ENCODE measurements at regions not wholly inside any gene's neighbourhood (a gene's known extent, or its start where the extent isn't known, plus 50 kb on each side); places are given as distances from the start of the nearest gene placed in this dataset.

DNA sequence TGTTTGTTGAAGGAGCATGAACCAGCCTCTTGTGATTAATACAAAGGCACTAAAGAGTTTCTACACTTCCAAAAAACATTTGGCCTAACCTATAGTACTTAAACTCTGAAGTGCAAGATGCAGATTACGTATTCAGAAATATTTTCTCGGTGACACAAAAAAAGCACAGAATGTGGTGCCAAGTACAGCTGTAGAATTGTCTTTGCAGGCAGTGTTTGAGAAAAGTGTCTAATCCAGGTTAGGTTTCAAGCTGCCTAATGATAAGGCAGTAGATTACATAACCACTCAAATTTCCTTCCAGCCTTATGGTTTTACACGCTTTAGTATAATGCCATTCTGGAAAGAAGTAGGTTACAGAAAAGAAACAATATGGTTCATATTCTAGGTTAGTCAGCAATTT is 205.2 kb downstream of the KLHL28 start:
- Histone ChIP-seq H3K9ac (ENCODE audit: extremely low read depth, low read length, poor library complexity, severe bottlenecking) (no peak overlapping the region), H3K4me3 (ENCODE audit: low read length) (no peak overlapping the region), H3K27me3 (ENCODE audit: control insufficient read depth, insufficient read depth, low read length, poor library complexity, severe bottlenecking) (no peaks in the 10 kb centered on the region), H3K27ac (ENCODE audit: low read depth, low read length) (no peak overlapping the region), H3K9me3 (ENCODE audit: control insufficient read depth, low read length) (no peaks in the 10 kb centered on the region), H3K4me1 (ENCODE audit: control insufficient read depth, insufficient read depth, low read length) (no peaks in the 10 kb centered on the region), H3K36me3 (ENCODE audit: control insufficient read depth, insufficient read depth, low read length) (no peaks in the 10 kb centered on the region)
- no peaks in the 10 kb centered on the region for H3K27me3 Mint-ChIP-seq (ENCODE audit: insufficient read depth)
- TF ChIP-seq CTCF (conservative IDR thresholded peaks at IDR 0.05) = no peak
- no peaks in the 10 kb centered on the region for H3K4me1 Mint-ChIP-seq
- no peak overlapping the region for H3K27ac Mint-ChIP-seq
- no peaks in the 10 kb centered on the region for H3K36me3 Mint-ChIP-seq (ENCODE audit: low read depth)
- H3K4me3 Mint-ChIP-seq = no peak overlapping the region
- 80 to 98% methylated on average over 2 to 3 of the region's 3 CpGs for WGBS, 2 experiments (ENCODE audit: insufficient coverage in 1 of 2, insufficient read length in 1 of 2)
- DNase-seq = no peak
- no peaks in the 10 kb centered on the region for H3K9me3 Mint-ChIP-seq

GRCh38 chr14:44745371-44745770 is 216.4 kb downstream of the KLHL28 start:
- no peak for TF ChIP-seq CTCF (conservative IDR thresholded peaks at IDR 0.05)
- Histone ChIP-seq H3K9me3 (ENCODE audit: control insufficient read depth, low read length) (no peaks in the 10 kb centered on the region), H3K4me3 (ENCODE audit: low read length) (no peak overlapping the region), H3K4me1 (ENCODE audit: control insufficient read depth, insufficient read depth, low read length) (no peaks in the 10 kb centered on the region), H3K9ac (ENCODE audit: extremely low read depth, low read length, poor library complexity, severe bottlenecking) (no peak overlapping the region), H3K36me3 (ENCODE audit: control insufficient read depth, insufficient read depth, low read length) (no peaks in the 10 kb centered on the region), H3K27ac (ENCODE audit: low read depth, low read length) (no peak overlapping the region), H3K27me3 (ENCODE audit: control insufficient read depth, insufficient read depth, low read length, poor library complexity, severe bottlenecking) (no peaks in the 10 kb centered on the region)
- Mint-ChIP-seq H3K27me3 (ENCODE audit: insufficient read depth) (no peaks in the 10 kb centered on the region), H3K36me3 (ENCODE audit: low read depth) (no peaks in the 10 kb centered on the region), H3K27ac (no peak overlapping the region), H3K4me3 (no peak overlapping the region), H3K9me3 (peaks cover 4% of the 10 kb centered on the region), H3K4me1 (peaks cover 10% of the 10 kb centered on the region)
- DNase-seq = no peak
- WGBS, 2 experiments (ENCODE audit: insufficient coverage in 1 of 2, insufficient read length in 1 of 2) = 100% methylated on average over 1 of the region's 1 CpG

GRCh38 chr14:44742202-44742601 is 219.5 kb downstream of the KLHL28 start:
- Histone ChIP-seq H3K27me3 (ENCODE audit: control insufficient read depth, insufficient read depth, low read length, poor library complexity, severe bottlenecking) (no peaks in the 10 kb centered on the region), H3K9ac (ENCODE audit: extremely low read depth, low read length, poor library complexity, severe bottlenecking) (no peak overlapping the region), H3K9me3 (ENCODE audit: control insufficient read depth, low read length) (no peaks in the 10 kb centered on the region), H3K27ac (ENCODE audit: low read depth, low read length) (no peak overlapping the region), H3K4me1 (ENCODE audit: control insufficient read depth, insufficient read depth, low read length) (no peaks in the 10 kb centered on the region), H3K4me3 (ENCODE audit: low read length) (no peak overlapping the region), H3K36me3 (ENCODE audit: control insufficient read depth, insufficient read depth, low read length) (no peaks in the 10 kb centered on the region)
- peak; percentile 52 for DNase-seq
- no peaks in the 10 kb centered on the region for H3K36me3 Mint-ChIP-seq (ENCODE audit: low read depth)
- WGBS, 2 experiments (ENCODE audit: insufficient coverage in 1 of 2, insufficient read length in 1 of 2) = 95 to 100% methylated on average over 2 to 6 of the region's 6 CpGs
- no peak for TF ChIP-seq CTCF (conservative IDR thresholded peaks at IDR 0.05)
- no peaks in the 10 kb centered on the region for H3K27me3 Mint-ChIP-seq (ENCODE audit: insufficient read depth)
- H3K9me3 Mint-ChIP-seq = no peaks in the 10 kb centered on the region
- H3K4me1 Mint-ChIP-seq = peaks cover 15% of the 10 kb centered on the region
- no peak overlapping the region for H3K4me3 Mint-ChIP-seq
- peak overlapping the region; percentile 61 for H3K27ac Mint-ChIP-seq
